ENCODE measurements at regions not wholly inside any gene's neighbourhood (a gene's known extent, or its start where the extent isn't known, plus 50 kb on each side); places are given as distances from the start of the nearest gene placed in this dataset.
"Not testable (repeated sequence)": the region's sequence is repeated elsewhere in the genome, so short reads cannot be mapped to it uniquely, and the experiment has no call there.

DNA sequence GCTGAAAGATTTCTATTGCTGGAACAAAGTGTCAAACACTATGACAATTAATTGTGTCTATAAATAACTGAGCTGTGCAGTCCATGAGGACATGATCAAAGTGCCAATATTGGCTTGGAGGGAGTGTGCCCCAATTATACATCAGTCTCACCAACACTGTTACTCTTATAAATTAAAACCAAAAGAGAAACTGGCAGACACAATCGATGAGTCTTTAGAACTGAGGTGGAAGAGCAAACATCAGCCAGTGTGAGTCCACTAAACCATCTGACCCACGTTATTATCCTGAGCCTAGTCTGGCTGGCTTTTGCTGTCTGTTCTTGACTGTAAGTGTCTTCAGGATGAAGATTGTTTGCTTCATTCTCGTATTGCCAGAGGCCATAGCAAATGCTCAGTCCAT lies 98.9 kb downstream of the OLIG3 start:
- DNase-seq, result no peak

- no peak for DNase-seq
Measured at GRCh38 chr6:137391061-137391814, 103.0 kb downstream of the OLIG3 start.

GRCh38 chr6:137390334-137390733 lies 103.9 kb downstream of the OLIG3 start:
- peak; percentile 78 for DNase-seq

- peak; percentile 46 for DNase-seq
Measured at GRCh38 chr6:137389150-137389704, 105.0 kb downstream of the OLIG3 start.

GRCh38 chr6:137387096-137387764 lies 107.0 kb downstream of the OLIG3 start:
- no peak for DNase-seq

GRCh38 chr6:137383287-137383686 lies 110.9 kb downstream of the OLIG3 start:
- not testable (repeated sequence) for DNase-seq

GRCh38 chr6:137378090-137378369 lies 116.2 kb downstream of the OLIG3 start:
- no peak for DNase-seq

DNA sequence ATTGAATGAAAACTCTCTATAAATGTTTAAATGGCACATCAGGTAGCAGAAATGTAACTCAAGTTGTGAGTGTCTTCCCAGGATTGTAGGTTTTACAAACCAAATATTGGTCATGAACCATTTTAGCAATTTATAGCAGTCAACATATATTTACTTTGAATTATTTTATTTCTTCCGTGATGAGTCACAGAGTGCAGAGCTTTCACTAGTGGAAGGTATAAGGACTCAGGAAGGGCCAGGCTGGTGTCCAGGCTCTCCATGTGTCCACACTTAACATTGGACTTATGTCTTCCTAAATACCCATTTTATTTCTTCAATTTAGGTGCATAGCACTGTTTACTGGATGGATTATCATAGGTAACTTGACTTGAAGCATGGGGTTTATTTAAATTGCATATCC lies 120.9 kb downstream of the OLIG3 start:
- DNase-seq, result no peak

GRCh38 chr6:137372532-137372931 lies 121.7 kb downstream of the OLIG3 start:
- no peak for DNase-seq

DNA sequence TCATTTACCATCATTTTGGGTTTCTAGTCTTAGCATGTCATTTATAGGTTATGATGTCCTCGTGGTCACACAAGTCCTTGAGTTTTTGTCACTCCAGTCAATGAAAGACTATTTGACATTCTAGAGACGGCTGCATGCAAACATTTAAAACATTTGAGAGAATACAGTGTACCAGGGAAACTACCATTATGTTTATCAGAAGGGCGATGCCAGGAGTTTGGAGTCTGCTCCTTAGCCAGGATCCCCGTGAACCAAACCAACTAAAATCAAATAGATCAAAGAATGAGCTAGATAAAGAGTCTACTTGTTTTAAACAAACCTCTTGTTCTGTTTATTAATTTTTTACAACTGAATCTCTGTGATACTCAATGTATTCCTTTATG lies 122.6 kb downstream of the OLIG3 start:
- no peak for DNase-seq

DNA sequence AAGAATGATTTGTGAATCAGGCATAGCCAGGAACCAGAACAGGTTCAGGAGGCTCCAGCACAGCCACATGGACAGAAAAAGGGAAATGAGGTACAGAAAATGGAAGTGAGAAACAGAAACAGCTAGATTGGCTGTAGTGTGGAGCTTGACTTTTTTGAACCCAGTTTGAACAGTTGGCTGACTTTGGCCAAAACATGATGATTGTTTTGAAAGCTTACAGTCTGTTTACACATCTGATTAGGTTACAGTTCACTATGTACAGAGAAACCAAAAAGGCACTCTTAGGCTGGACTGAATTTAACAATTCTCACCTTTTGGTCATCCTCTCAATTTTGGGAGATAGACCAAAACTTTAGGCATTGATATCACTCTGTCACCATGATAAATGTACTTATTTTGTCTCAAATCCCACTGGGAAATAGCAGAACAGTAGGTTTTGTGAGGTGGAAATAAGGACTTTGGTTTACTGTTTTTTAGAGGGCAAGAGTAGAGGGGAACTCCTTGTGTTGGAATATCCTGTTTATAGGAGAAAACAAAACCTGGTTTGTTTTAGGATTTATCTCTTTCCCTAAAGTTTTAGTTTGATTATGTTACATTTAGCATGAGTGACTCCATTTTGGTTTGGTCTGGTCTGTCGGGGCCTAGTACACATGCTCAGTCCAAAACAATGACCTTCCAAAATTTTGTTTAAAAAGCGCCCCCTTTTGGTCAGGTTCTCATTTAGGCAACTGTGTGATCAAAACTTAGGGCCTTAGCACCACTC lies 123.1 kb downstream of the OLIG3 start:
- DNase-seq, result no peak

DNA sequence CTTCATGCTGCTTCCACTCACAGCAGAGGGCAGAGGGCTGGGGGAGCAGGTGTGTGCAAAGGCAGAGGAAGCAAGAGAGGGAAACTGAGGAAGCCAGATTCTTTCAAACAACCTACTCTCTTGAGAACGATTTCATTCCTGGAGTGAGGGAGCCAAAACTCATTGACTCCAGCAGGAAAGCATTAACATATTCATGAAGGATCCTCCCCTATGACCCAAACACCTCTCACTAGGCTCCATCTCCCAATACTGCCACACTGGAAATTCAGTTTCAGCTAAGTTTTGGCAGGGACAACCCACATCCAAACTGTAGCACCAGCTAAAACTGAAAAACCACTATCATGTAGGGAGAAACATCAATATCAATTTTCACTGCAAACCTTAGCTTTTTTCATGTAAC lies 125.1 kb downstream of the OLIG3 start:
- DNase-seq, result no peak

GRCh38 chr6:137365707-137366437 lies 128.3 kb downstream of the OLIG3 start:
- no peak for DNase-seq

- DNase-seq, result peak; percentile 2
Measured at GRCh38 chr6:137363805-137364138, 130.4 kb downstream of the OLIG3 start.

GRCh38 chr6:137362878-137363804 lies 131.1 kb downstream of the OLIG3 start:
- DNase-seq, result no peak

- DNase-seq, result no peak
Measured at GRCh38 chr6:137361701-137362100, 132.5 kb downstream of the OLIG3 start.

DNA sequence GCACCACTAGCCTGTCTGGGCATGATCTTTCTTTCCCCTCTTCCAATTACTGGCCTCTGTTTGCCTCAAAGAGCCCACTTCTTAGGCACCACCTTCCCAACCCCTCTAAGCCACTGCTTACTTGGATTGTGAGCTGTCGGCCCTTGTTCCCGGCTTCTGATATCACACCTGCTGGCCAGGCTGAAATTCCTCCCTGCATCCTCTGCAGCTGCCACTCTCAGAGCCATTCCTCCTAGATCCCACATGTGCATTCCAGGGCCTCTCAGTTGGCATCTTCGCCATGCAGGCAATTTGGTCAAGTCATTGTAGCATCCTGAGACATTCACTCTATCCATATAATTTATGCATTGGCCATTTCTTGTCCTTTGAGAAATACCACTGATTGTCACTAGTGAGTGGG lies 135.9 kb downstream of the OLIG3 start:
- no peak for DNase-seq

DNA sequence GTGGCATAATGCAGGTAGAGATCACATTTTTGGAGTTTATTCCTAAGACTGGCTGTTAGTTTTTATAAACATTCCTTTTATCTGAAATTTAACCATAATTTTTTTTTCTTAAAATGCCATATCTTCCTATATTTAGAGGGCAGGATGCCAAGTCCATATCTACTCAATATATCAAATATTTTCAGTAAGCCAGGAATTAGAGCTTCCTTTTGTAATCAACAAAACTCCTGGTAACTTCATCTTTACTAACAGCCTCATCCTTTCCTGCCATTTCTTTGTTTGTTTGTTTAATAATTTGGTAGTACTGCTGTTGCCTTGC lies 136.3 kb downstream of the OLIG3 start:
- DNase-seq, result no peak

GRCh38 chr6:137357263-137357947 lies 136.8 kb downstream of the OLIG3 start:
- DNase-seq, result no peak

DNA sequence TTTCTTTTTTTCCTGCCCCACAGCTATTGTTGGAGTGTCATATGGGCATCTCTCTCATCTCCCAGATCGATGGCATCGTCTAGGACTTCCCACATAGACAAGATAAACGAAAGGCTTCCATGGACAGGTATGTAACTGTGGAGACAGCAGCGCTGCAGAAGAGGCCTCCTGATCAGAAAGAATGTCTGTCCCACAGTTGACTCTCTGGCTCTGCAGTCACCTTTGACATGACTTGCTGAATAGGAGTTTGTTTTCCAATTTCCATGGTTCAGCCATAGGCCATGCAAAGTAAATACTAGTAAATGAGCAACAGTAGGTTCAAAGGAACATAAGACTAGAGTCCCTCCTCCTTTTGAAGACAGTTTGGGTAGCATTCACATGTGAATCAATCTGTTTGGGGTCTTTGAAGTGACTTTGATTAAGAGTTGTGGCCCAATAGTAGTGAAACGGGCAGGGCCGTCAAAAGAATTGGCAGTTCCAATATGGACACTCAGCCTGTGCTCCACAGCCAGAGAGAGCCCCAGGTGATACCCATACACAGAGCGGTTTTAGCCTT lies 134.7 kb upstream of the IFNGR1 start:
- DNase-seq, result peak; percentile 10

DNA sequence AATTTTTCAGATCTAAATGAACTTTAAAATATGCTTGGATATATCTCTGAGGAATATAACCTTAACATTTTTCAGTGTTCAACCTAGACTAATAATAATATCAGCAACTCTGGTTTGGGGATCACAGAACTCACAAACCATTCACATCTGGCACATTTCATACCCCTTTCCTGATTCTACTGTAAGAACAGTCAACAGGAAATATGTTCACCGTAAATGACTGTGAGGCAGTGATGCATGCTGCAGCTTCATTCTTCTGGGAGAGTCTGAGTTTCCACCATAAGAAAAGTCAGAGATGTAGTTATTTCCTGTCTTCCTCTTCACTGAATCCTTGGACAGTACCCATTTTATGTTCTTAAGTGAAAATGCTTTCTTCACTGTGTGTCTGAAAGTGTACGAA lies 134.2 kb upstream of the IFNGR1 start:
- peak; percentile 76 for DNase-seq
